ENCODE measurements at regions not wholly inside any gene's neighbourhood (a gene's known extent, or its start where the extent isn't known, plus 50 kb on each side); places are given as distances from the start of the nearest gene placed in this dataset.

- no peak for DNase-seq
- no peak overlapping the region for H3K4me3 ChIP-seq
- H3K27ac ChIP-seq, result no peak overlapping the region
- H3K9me3 ChIP-seq, result no peaks in the 10 kb centered on the region
- no peaks in the 10 kb centered on the region for H3K4me1 ChIP-seq
- TF ChIP-seq CTCF (IDR thresholded peaks at IDR 0.05) (no peak), POLR2A (IDR thresholded peaks at IDR 0.05) (no peak)
- no peaks in the 10 kb centered on the region for H3K36me3 ChIP-seq
- H3K27me3 ChIP-seq, result no peaks in the 10 kb centered on the region
Measured at GRCh38 chr2:57920342-57920939, 126.2 kb upstream of the VRK2 start.

- DNase-seq, result no peak
- no peak for TF ChIP-seq POLR2A (IDR thresholded peaks at IDR 0.05)
- no peak for TF ChIP-seq CTCF (IDR thresholded peaks at IDR 0.05)
- Histone ChIP-seq H3K36me3 (no peaks in the 10 kb centered on the region), H3K27me3 (no peaks in the 10 kb centered on the region), H3K4me1 (no peaks in the 10 kb centered on the region), H3K4me3 (no peak overlapping the region), H3K27ac (no peak overlapping the region), H3K9me3 (no peaks in the 10 kb centered on the region)
Measured at GRCh38 chr2:57934659-57935058, 111.9 kb upstream of the VRK2 start.

GRCh38 chr2:57936216-57936615 lies 110.4 kb upstream of the VRK2 start:
- DNase-seq, result no peak
- Histone ChIP-seq H3K27me3 (no peaks in the 10 kb centered on the region), H3K36me3 (no peaks in the 10 kb centered on the region), H3K27ac (no peak overlapping the region), H3K4me3 (no peak overlapping the region), H3K9me3 (no peaks in the 10 kb centered on the region), H3K4me1 (no peaks in the 10 kb centered on the region)
- no peak for TF ChIP-seq POLR2A (IDR thresholded peaks at IDR 0.05)
- no peak for TF ChIP-seq CTCF (IDR thresholded peaks at IDR 0.05)

GRCh38 chr2:57937456-57937855 lies 109.2 kb upstream of the VRK2 start:
- DNase-seq, result no peak
- TF ChIP-seq CTCF (IDR thresholded peaks at IDR 0.05) (no peak), POLR2A (IDR thresholded peaks at IDR 0.05) (no peak)
- Histone ChIP-seq H3K9me3 (no peaks in the 10 kb centered on the region), H3K36me3 (no peaks in the 10 kb centered on the region), H3K27me3 (no peaks in the 10 kb centered on the region), H3K27ac (no peak overlapping the region), H3K4me1 (no peaks in the 10 kb centered on the region), H3K4me3 (no peak overlapping the region)

- no peak for DNase-seq
- Histone ChIP-seq H3K27ac (no peak overlapping the region), H3K9me3 (no peaks in the 10 kb centered on the region), H3K36me3 (no peaks in the 10 kb centered on the region), H3K27me3 (no peaks in the 10 kb centered on the region), H3K4me1 (no peaks in the 10 kb centered on the region), H3K4me3 (no peak overlapping the region)
- no peak for TF ChIP-seq POLR2A (IDR thresholded peaks at IDR 0.05)
- no peak for TF ChIP-seq CTCF (IDR thresholded peaks at IDR 0.05)
Measured at GRCh38 chr2:57941816-57942215, 104.8 kb upstream of the VRK2 start.

- Histone ChIP-seq H3K4me1 (no peaks in the 10 kb centered on the region), H3K27me3 (no peaks in the 10 kb centered on the region), H3K27ac (no peak overlapping the region), H3K4me3 (no peak overlapping the region), H3K36me3 (no peaks in the 10 kb centered on the region), H3K9me3 (no peaks in the 10 kb centered on the region)
- TF ChIP-seq POLR2A (IDR thresholded peaks at IDR 0.05), result no peak
- TF ChIP-seq CTCF (IDR thresholded peaks at IDR 0.05), result no peak
- DNase-seq, result no peak
Measured at GRCh38 chr2:57943315-57943714, 103.3 kb upstream of the VRK2 start.
